ENCODE measurements at regions not wholly inside any gene's neighbourhood (a gene's known extent, or its start where the extent isn't known, plus 50 kb on each side); places are given as distances from the start of the nearest gene placed in this dataset.

DNA sequence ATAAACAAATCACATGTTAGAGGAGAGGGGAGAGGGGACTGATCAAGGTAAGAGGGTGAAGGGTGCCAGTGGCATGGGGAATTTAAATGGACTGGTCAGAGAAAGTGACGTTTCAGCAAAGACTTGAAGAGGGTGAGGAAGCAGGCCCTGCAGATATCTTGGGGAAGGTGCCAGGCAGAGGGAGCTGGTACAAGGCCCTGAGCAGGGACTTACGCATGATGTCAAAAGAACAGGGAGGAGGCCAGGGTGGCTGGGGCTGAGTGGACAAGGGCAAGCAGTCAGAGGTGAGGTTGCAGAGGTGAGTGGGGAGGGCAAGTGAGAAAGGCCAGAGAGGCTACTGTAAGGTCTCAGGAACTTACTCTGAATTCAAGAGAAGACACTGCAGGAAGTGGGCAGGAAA is 53.3 kb upstream of the RMP24 start:
- ATAC-seq (ENCODE audit: insufficient read depth, low read depth), result no peak
- H2AFZ ChIP-seq (ENCODE audit: low read depth, low read length), result no peak overlapping the region
- no peaks in the 10 kb centered on the region for H3K9me3 ChIP-seq (ENCODE audit: insufficient read depth, low read length, severe bottlenecking)
- no peak overlapping the region for H3K4me3 ChIP-seq (ENCODE audit: low read depth in 1 of 2, low read length in 2 of 2)
- peaks cover 8% of the 10 kb centered on the region for H3K27me3 ChIP-seq (ENCODE audit: insufficient read depth, low read length, poor library complexity)
- TF ChIP-seq EZH2 (IDR thresholded peaks at IDR 0.05; ENCODE audit: borderline replicate concordance, low read depth, low read length, severe bottlenecking), result no peak
- TF ChIP-seq, protein P1, sequence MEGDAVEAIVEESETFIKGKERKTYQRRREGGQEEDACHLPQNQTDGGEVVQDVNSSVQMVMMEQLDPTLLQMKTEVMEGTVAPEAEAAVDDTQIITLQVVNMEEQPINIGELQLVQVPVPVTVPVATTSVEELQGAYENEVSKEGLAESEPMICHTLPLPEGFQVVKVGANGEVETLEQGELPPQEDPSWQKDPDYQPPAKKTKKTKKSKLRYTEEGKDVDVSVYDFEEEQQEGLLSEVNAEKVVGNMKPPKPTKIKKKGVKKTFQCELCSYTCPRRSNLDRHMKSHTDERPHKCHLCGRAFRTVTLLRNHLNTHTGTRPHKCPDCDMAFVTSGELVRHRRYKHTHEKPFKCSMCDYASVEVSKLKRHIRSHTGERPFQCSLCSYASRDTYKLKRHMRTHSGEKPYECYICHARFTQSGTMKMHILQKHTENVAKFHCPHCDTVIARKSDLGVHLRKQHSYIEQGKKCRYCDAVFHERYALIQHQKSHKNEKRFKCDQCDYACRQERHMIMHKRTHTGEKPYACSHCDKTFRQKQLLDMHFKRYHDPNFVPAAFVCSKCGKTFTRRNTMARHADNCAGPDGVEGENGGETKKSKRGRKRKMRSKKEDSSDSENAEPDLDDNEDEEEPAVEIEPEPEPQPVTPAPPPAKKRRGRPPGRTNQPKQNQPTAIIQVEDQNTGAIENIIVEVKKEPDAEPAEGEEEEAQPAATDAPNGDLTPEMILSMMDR (IDR thresholded peaks at IDR 0.05; ENCODE audit: borderline replicate concordance, extremely low read depth, low read length, poor library complexity, severe bottlenecking), result no peak
- no peaks in the 10 kb centered on the region for H4K20me1 ChIP-seq (ENCODE audit: insufficient read depth, low read length)
- H3K27ac ChIP-seq (ENCODE audit: low read length), result no peak overlapping the region
- H3K4me2 ChIP-seq (ENCODE audit: insufficient read depth, low read length), result no peak overlapping the region
- H3K4me1 ChIP-seq (ENCODE audit: insufficient read depth, low read length), result no peaks in the 10 kb centered on the region
- no peak overlapping the region for H3K9ac ChIP-seq (ENCODE audit: low read depth, low read length)
- no peaks in the 10 kb centered on the region for H3K36me3 ChIP-seq (ENCODE audit: insufficient read depth, low read length)
- H3K79me2 ChIP-seq (ENCODE audit: insufficient read depth, low read length), result no peaks in the 10 kb centered on the region
- no peak for DNase-seq

DNA sequence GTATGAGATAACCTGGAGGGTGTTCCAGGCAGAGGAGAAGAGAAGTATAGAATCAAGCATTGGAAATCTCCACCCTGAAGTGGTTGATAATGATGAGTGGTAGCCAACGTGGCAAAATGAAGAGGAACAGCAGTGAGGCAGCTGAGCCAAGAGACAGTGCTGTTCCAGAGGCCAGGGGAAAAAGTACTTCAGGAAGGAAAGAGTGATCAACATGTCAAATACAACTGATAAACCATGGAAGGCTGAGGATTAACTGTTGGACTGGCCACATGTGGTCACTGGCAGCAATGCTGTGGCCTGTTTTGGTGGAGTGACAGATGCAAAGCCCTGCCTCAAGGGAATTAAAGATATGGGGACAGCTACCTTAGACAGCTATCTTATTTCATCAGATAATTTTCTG is 51.9 kb upstream of the RMP24 start:
- no peak overlapping the region for H3K4me2 ChIP-seq (ENCODE audit: insufficient read depth, low read length)
- H2AFZ ChIP-seq (ENCODE audit: low read depth, low read length), result no peak overlapping the region
- DNase-seq, result no peak
- H4K20me1 ChIP-seq (ENCODE audit: insufficient read depth, low read length), result no peaks in the 10 kb centered on the region
- no peaks in the 10 kb centered on the region for H3K4me1 ChIP-seq (ENCODE audit: insufficient read depth, low read length)
- TF ChIP-seq, protein P1 (IDR thresholded peaks at IDR 0.05; ENCODE audit: borderline replicate concordance, extremely low read depth, low read length, poor library complexity, severe bottlenecking), result no peak
- no peak for TF ChIP-seq EZH2 (IDR thresholded peaks at IDR 0.05; ENCODE audit: borderline replicate concordance, low read depth, low read length, severe bottlenecking)
- H3K4me3 ChIP-seq (ENCODE audit: low read depth in 1 of 2, low read length in 2 of 2), result no peak overlapping the region
- no peak for ATAC-seq (ENCODE audit: insufficient read depth, low read depth)
- no peak overlapping the region for H3K27ac ChIP-seq (ENCODE audit: low read length)
- no peaks in the 10 kb centered on the region for H3K36me3 ChIP-seq (ENCODE audit: insufficient read depth, low read length)
- no peaks in the 10 kb centered on the region for H3K9me3 ChIP-seq (ENCODE audit: insufficient read depth, low read length, severe bottlenecking)
- peaks cover 8% of the 10 kb centered on the region for H3K27me3 ChIP-seq (ENCODE audit: insufficient read depth, low read length, poor library complexity)
- no peaks in the 10 kb centered on the region for H3K79me2 ChIP-seq (ENCODE audit: insufficient read depth, low read length)
- no peak overlapping the region for H3K9ac ChIP-seq (ENCODE audit: low read depth, low read length)
